ENCODE measurements at regions not wholly inside any gene's neighbourhood (a gene's known extent, or its start where the extent isn't known, plus 50 kb on each side); places are given as distances from the start of the nearest gene placed in this dataset.

GRCh38 chr10:47189802-47190201 is 110.2 kb upstream of the GDF10 start:
- intact Hi-C loops (cut with DNase I; ENCODE audit: low total_unique reads) = no loop called here
- no peaks in the 10 kb centered on the region for H3K27me3 ChIP-seq
- 86 to 93% methylated on average over 4 to 6 of the region's 6 CpGs for WGBS, 2 donors

GRCh38 chr10:47190301-47190700 is 109.7 kb upstream of the GDF10 start:
- Histone ChIP-seq H3K9me3 (no peaks in the 10 kb centered on the region), H3K27ac (no peak overlapping the region), H3K4me3 (no peak overlapping the region), H3K27me3 (no peaks in the 10 kb centered on the region), H3K36me3 (ENCODE audit: low read depth, missing control alignments) (no peaks in the 10 kb centered on the region), H3K4me1 (no peaks in the 10 kb centered on the region)
- no peak for DNase-seq
- TF ChIP-seq, protein P1, sequence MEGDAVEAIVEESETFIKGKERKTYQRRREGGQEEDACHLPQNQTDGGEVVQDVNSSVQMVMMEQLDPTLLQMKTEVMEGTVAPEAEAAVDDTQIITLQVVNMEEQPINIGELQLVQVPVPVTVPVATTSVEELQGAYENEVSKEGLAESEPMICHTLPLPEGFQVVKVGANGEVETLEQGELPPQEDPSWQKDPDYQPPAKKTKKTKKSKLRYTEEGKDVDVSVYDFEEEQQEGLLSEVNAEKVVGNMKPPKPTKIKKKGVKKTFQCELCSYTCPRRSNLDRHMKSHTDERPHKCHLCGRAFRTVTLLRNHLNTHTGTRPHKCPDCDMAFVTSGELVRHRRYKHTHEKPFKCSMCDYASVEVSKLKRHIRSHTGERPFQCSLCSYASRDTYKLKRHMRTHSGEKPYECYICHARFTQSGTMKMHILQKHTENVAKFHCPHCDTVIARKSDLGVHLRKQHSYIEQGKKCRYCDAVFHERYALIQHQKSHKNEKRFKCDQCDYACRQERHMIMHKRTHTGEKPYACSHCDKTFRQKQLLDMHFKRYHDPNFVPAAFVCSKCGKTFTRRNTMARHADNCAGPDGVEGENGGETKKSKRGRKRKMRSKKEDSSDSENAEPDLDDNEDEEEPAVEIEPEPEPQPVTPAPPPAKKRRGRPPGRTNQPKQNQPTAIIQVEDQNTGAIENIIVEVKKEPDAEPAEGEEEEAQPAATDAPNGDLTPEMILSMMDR (IDR thresholded peaks at IDR 0.05) = no peak
- no peak for TF ChIP-seq POLR2A (IDR thresholded peaks at IDR 0.05)
- WGBS, 2 donors = 86 to 91% methylated on average over 5 of the region's 5 CpGs
- intact Hi-C loops (cut with DNase I; ENCODE audit: low total_unique reads) = no loop called here

More at GRCh38 chr10:47189802-47190201, 110.2 kb upstream of the GDF10 start:
- no peaks in the 10 kb centered on the region for H3K36me3 ChIP-seq (ENCODE audit: low read depth, missing control alignments)
- no peak overlapping the region for H3K27ac ChIP-seq
- DNase-seq = no peak
- H3K4me3 ChIP-seq = no peak overlapping the region
- TF ChIP-seq, protein P1 (IDR thresholded peaks at IDR 0.05) = no peak
- no peak for TF ChIP-seq POLR2A (IDR thresholded peaks at IDR 0.05)
- H3K9me3 ChIP-seq = no peaks in the 10 kb centered on the region
- no peaks in the 10 kb centered on the region for H3K4me1 ChIP-seq

DNA sequence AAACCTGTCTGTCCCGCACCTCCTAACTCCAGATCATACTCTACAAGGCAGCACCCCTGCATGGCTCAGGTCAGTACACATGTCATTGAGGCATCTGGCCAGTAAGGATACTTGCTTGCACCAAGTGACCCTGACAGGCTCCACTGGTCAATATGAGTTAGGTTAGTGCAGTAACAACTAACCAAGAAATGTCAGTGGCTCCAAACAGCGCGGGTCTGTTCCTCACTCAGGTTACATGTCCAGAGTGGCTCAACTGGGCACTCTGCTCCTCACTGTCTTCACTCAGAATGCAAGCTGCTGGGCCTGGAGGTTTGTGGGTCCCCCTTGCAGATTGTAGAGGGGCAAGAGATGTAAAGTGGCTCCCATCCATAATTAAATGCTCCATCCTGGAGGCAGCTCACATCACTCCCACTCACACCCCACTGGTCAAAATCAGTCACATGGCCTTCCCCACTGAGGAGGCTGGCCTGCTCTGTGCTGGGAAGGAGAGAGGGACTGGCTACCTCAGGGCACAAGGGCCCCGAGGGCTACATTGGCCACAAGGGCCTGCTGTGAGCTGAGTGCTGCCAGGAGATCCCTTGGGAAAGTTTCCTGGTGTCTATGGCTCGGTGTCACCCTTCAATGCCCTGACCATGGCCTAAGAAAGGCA is 109.1 kb upstream of the GDF10 start:
- intact Hi-C loops (cut with DNase I; ENCODE audit: low total_unique reads) = no loop called here
- Histone ChIP-seq H3K9me3 (no peaks in the 10 kb centered on the region), H3K4me1 (no peaks in the 10 kb centered on the region), H3K27ac (no peak overlapping the region), H3K36me3 (ENCODE audit: low read depth, missing control alignments) (no peaks in the 10 kb centered on the region), H3K4me3 (no peak overlapping the region), H3K27me3 (no peaks in the 10 kb centered on the region)
- TF ChIP-seq, protein P1 (IDR thresholded peaks at IDR 0.05) = no peak
- no peak for TF ChIP-seq POLR2A (IDR thresholded peaks at IDR 0.05)
- DNase-seq = no peak
- 91% methylated on average over 5 of the region's 5 CpGs for WGBS, 2 donors

DNA sequence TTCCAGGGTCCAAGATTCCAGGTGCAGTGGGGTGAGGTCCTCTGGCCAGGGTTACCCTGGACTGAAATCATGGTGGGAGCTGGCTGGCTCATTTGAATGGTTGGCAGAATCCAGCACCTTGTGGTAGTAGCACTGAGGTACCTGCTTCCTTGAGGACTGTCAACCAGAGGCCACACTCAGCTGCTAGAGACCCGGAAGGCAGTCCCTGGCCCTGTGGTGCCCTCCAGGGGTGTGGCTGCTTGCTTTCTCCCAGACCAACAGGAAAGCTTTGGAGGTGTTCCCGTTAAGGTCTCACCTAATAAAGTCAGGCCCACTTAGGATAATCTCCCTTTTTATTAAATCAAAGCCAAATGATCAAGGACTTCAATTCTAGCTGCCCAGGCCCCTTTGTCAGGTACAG is 107.7 kb upstream of the GDF10 start:
- WGBS, 2 donors = 77 to 83% methylated on average over 2 of the region's 2 CpGs
- Histone ChIP-seq H3K4me1 (no peaks in the 10 kb centered on the region), H3K9me3 (no peaks in the 10 kb centered on the region), H3K36me3 (ENCODE audit: low read depth, missing control alignments) (no peaks in the 10 kb centered on the region), H3K4me3 (no peak overlapping the region), H3K27ac (no peak overlapping the region), H3K27me3 (no peaks in the 10 kb centered on the region)
- intact Hi-C loops (cut with DNase I; ENCODE audit: low total_unique reads) = no loop called here
- DNase-seq = no peak
- TF ChIP-seq, protein P1 (IDR thresholded peaks at IDR 0.05) = no peak
- no peak for TF ChIP-seq POLR2A (IDR thresholded peaks at IDR 0.05)

DNA sequence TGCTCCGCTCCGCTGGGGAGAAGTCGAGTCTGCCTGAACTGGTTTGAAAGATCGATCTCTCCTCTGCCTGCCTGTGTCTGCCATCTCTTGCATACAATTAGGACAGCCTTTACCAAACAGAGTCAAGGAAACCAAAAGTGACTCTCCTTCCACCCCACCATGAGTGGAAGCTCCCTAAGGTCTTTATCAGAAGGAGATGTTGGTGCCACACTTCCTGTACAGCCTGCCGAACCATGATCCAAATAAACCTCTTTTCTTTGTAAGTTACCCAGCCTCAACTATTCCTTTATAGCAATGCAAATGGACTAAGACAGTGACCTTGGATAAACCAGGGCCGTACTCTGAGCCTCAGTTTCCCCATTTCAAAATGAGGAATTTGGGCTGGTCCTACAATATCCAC is 106.3 kb upstream of the GDF10 start:
- 88 to 92% methylated on average over 6 of the region's 6 CpGs for WGBS, 2 donors
- DNase-seq = no peak
- H3K9me3 ChIP-seq = no peaks in the 10 kb centered on the region
- H3K27ac ChIP-seq = no peak overlapping the region
- no peaks in the 10 kb centered on the region for H3K4me1 ChIP-seq
- no peak overlapping the region for H3K4me3 ChIP-seq
- H3K36me3 ChIP-seq (ENCODE audit: low read depth, missing control alignments) = no peaks in the 10 kb centered on the region
- H3K27me3 ChIP-seq = no peaks in the 10 kb centered on the region
- intact Hi-C loops (cut with DNase I; ENCODE audit: low total_unique reads) = no loop called here
- TF ChIP-seq, protein P1 (IDR thresholded peaks at IDR 0.05) = no peak
